ENCODE measurements at regions not wholly inside any gene's neighbourhood (a gene's known extent, or its start where the extent isn't known, plus 50 kb on each side); places are given as distances from the start of the nearest gene placed in this dataset.
"Not testable (repeated sequence)": the region's sequence is repeated elsewhere in the genome, so short reads cannot be mapped to it uniquely, and the experiment has no call there.

DNA sequence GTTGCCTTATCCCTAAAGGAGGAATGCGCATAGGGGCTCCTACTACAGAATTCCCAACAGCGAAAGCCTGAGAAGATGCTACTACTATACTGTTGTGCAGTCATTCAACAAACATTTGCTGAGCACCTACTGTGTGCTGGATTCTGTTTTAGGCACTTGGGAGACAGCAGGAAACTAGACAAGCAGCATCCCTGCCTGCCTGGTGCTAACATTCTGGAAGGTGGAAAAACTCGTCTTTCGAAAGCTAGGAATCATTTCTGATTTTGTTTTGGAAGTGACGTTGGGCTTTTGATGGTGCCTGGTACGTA is 131.5 kb upstream of the NCOR2 start:
- Histone ChIP-seq H3K27ac (ENCODE audit: low read length) (0 out of 2 replicates have a peak overlapping the region, but pooled peaks have one; percentile 24), H3K36me3 (ENCODE audit: control insufficient read depth, insufficient read depth, low read length) (no peaks in the 10 kb centered on the region), H3K9me3 (ENCODE audit: control insufficient read depth, insufficient read depth, low read depth, low read length) (no peaks in the 10 kb centered on the region), H3K27me3 (ENCODE audit: control insufficient read depth, insufficient read depth, low read length) (no peaks in the 10 kb centered on the region), H3K4me3 (ENCODE audit: low read depth in 2 of 2, low read length in 2 of 2) (no peak overlapping the region), H3K4me1 (ENCODE audit: control insufficient read depth, insufficient read depth, low read length) (peaks cover 16% of the 10 kb centered on the region)
- ATAC-seq (no peak), DNase-seq (ENCODE audit: low read depth, low spot score) (no peak)
- ChIA-PET POLR2A (no interaction called here), CTCF (no interaction called here)
- no TSS peak for BruUV-seq (replicated peaks)
- intact Hi-C loops (cut with micrococcal nuclease; ENCODE audit: unreplicated experiment) (no loop called here), in situ Hi-C loops (cut with HindIII; ENCODE audit: low pct_unique_long_range_greater_than_20kb, low sequenced_read_pairs) (no loop called here)
- TF ChIP-seq TCF7L2 (IDR thresholded peaks at IDR 0.05; ENCODE audit: low read depth, low read length) (no peak), POLR2AphosphoS5 (IDR thresholded peaks at IDR 0.05; ENCODE audit: low read depth, low read length) (no peak), SIN3A (IDR thresholded peaks at IDR 0.05; ENCODE audit: borderline replicate concordance, insufficient read depth, low read depth, low read length) (no peak)
- TF ChIP-seq, protein P1, sequence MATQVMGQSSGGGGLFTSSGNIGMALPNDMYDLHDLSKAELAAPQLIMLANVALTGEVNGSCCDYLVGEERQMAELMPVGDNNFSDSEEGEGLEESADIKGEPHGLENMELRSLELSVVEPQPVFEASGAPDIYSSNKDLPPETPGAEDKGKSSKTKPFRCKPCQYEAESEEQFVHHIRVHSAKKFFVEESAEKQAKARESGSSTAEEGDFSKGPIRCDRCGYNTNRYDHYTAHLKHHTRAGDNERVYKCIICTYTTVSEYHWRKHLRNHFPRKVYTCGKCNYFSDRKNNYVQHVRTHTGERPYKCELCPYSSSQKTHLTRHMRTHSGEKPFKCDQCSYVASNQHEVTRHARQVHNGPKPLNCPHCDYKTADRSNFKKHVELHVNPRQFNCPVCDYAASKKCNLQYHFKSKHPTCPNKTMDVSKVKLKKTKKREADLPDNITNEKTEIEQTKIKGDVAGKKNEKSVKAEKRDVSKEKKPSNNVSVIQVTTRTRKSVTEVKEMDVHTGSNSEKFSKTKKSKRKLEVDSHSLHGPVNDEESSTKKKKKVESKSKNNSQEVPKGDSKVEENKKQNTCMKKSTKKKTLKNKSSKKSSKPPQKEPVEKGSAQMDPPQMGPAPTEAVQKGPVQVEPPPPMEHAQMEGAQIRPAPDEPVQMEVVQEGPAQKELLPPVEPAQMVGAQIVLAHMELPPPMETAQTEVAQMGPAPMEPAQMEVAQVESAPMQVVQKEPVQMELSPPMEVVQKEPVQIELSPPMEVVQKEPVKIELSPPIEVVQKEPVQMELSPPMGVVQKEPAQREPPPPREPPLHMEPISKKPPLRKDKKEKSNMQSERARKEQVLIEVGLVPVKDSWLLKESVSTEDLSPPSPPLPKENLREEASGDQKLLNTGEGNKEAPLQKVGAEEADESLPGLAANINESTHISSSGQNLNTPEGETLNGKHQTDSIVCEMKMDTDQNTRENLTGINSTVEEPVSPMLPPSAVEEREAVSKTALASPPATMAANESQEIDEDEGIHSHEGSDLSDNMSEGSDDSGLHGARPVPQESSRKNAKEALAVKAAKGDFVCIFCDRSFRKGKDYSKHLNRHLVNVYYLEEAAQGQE (IDR thresholded peaks at IDR 0.05; ENCODE audit: insufficient read depth in 1 of 2, low read depth in 2 of 2, low read length in 1 of 2) = no peak
- TF ChIP-seq, protein P2, sequence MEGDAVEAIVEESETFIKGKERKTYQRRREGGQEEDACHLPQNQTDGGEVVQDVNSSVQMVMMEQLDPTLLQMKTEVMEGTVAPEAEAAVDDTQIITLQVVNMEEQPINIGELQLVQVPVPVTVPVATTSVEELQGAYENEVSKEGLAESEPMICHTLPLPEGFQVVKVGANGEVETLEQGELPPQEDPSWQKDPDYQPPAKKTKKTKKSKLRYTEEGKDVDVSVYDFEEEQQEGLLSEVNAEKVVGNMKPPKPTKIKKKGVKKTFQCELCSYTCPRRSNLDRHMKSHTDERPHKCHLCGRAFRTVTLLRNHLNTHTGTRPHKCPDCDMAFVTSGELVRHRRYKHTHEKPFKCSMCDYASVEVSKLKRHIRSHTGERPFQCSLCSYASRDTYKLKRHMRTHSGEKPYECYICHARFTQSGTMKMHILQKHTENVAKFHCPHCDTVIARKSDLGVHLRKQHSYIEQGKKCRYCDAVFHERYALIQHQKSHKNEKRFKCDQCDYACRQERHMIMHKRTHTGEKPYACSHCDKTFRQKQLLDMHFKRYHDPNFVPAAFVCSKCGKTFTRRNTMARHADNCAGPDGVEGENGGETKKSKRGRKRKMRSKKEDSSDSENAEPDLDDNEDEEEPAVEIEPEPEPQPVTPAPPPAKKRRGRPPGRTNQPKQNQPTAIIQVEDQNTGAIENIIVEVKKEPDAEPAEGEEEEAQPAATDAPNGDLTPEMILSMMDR (IDR thresholded peaks at IDR 0.05) = no peak

DNA sequence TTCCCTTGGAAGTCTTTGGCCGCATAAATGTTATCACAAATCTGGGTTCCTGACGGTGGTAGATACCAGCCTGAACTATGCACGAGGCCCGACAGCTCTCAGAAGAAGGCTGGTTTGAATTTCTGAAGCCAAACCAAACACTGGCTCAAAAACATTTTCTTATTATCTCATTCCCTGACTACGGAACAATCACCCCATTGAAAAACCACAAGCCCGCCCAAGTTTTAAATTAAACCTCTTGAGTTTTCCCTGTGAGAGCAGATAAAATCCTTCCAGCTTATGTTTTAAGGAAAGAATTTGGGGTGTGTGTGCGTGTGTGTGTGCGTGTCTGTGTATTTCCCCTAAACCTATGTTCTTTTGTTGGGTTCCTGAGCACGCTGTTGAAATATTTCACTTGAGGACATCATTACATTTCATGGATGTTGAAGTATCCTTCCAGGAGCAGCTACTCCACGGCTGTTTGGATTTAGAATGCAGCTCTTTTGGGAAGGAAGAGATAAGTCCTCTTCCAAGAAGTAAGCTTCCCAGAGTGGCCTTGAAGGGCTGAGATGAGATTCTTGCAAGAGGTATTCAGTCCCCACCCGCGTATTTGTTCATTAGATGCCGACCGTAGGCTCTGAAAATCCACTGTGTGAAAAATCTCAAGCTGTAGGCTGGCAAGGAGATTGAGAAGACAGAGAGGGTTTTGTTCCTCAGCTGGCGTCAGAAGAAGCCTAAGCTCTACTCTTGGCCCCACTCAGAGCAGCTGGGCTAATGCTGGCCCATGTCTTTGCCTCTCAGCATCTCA is 131.0 kb upstream of the NCOR2 start:
- ChIA-PET POLR2A (no interaction called here), CTCF (no interaction called here)
- Histone ChIP-seq H3K36me3 (ENCODE audit: control insufficient read depth, insufficient read depth, low read length) (no peaks in the 10 kb centered on the region), H3K9me3 (ENCODE audit: control insufficient read depth, insufficient read depth, low read depth, low read length) (no peaks in the 10 kb centered on the region), H3K4me3 (ENCODE audit: low read depth in 2 of 2, low read length in 2 of 2) (no peak overlapping the region), H3K27me3 (ENCODE audit: control insufficient read depth, insufficient read depth, low read length) (no peaks in the 10 kb centered on the region), H3K4me1 (ENCODE audit: control insufficient read depth, insufficient read depth, low read length) (peaks cover 16% of the 10 kb centered on the region), H3K27ac (ENCODE audit: low read length) (peak overlapping the region; percentile 24; the same call in 1 of the 2 replicates)
- TF ChIP-seq POLR2AphosphoS5 (IDR thresholded peaks at IDR 0.05; ENCODE audit: low read depth, low read length) (no peak), SIN3A (IDR thresholded peaks at IDR 0.05; ENCODE audit: borderline replicate concordance, insufficient read depth, low read depth, low read length) (no peak), TCF7L2 (IDR thresholded peaks at IDR 0.05; ENCODE audit: low read depth, low read length) (no peak)
- TF ChIP-seq, protein P2 (IDR thresholded peaks at IDR 0.05) = no peak
- TF ChIP-seq, protein P1 (IDR thresholded peaks at IDR 0.05; ENCODE audit: insufficient read depth in 1 of 2, low read depth in 2 of 2, low read length in 1 of 2) = no peak
- BruUV-seq (replicated peaks) = no TSS peak
- in situ Hi-C loops (cut with HindIII; ENCODE audit: low pct_unique_long_range_greater_than_20kb, low sequenced_read_pairs) = no loop called here
- intact Hi-C loops (cut with micrococcal nuclease; ENCODE audit: unreplicated experiment) = no loop called here
- DNase-seq (ENCODE audit: low read depth, low spot score) = no peak
- no peak for ATAC-seq

DNA sequence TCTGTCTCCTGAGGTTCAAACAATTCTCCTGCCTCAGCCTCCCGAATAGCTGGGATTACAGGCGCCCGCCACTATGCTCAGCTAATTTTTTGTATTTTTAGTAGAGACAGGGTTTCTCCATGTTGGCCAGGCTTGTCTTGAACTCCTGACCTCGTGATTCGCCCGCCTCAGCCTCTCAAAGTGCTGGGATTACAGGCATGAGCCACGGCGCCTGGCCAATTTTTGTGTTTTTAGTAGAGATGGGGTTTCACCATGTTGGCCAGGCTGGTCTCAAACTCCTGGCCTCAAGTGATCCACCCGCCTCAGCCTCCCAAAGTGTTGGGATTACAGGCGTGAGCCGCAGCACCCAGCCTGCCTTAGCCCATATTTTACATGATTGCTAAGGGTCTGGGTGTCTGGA is 130.3 kb upstream of the NCOR2 start:
- POLR2A ChIA-PET; in situ Hi-C loops (cut with HindIII; ENCODE audit: low pct_unique_long_range_greater_than_20kb, low sequenced_read_pairs); intact Hi-C loops (cut with micrococcal nuclease; ENCODE audit: unreplicated experiment); H3K27ac ChIP-seq (ENCODE audit: low read length); CTCF ChIA-PET; H3K36me3 ChIP-seq (ENCODE audit: control insufficient read depth, insufficient read depth, low read length); DNase-seq (ENCODE audit: low read depth, low spot score); H3K9me3 ChIP-seq (ENCODE audit: control insufficient read depth, insufficient read depth, low read depth, low read length); H3K4me3 ChIP-seq (ENCODE audit: low read depth in 2 of 2, low read length in 2 of 2); BruUV-seq (replicated peaks); ATAC-seq; H3K27me3 ChIP-seq (ENCODE audit: control insufficient read depth, insufficient read depth, low read length): not testable (repeated sequence)
- peaks cover 16% of the 10 kb centered on the region for H3K4me1 ChIP-seq (ENCODE audit: control insufficient read depth, insufficient read depth, low read length)

Measured in Panc1 (cell line).